Adrenal gland (tissue), 5 donors: ENCODE measurements at regions not wholly inside any gene's neighbourhood (a gene's known extent, or its start where the extent isn't known, plus 50 kb on each side); places are given as distances from the start of the nearest gene placed in this dataset.

Experiments
- POLR2A ChIP-seq, 2 donors: fragments of 450-650 bp; IDR thresholded peaks; one replicate each; pipeline ENCODE4 v1.6.1; 2017; ENCODE audit warnings: antibody characterized with exemption in 2 of 2, mild to moderate bottlenecking in 2 of 2, moderate library complexity in 1 of 2
- TF ChIP-seq, protein P1 (sequence below), 6 experiments: fragments of 450-650 bp in 4 of 6; fragments of 200-600 bp in 2 of 6; sonication (generic) in 1 of 6; IDR thresholded peaks; 1 replicate in 5 of 6; 2 replicates in 1 of 6; pipeline versions ENCODE4 v1.5.1 to v1.8.0; 2016 to 2021; ENCODE audit warnings: antibody characterized with exemption in 6 of 6, mild to moderate bottlenecking in 2 of 6, moderate library complexity in 1 of 6
- donor health status: DM: no; HTN: no; CAD: no.

DNA sequence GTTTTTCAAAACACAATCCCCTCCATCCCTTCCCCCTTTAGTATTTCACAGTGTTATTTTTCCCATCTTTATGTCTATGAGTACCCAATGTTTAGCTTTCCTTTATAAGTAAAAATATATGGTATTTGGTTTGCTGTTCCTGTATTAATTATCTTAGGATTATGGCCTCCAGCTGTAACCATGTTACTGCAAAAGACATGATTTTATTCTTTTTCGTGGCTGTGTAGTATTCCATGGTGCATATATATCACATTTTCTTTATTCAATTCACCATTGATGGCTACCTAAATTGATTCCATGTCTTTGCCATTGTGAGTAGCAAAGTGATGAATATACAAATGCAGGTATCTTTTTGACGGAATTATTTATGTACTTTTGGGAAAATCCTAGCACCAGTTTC, 346.4 kb upstream of the CNTN5 start:
- TF ChIP-seq, protein P1, sequence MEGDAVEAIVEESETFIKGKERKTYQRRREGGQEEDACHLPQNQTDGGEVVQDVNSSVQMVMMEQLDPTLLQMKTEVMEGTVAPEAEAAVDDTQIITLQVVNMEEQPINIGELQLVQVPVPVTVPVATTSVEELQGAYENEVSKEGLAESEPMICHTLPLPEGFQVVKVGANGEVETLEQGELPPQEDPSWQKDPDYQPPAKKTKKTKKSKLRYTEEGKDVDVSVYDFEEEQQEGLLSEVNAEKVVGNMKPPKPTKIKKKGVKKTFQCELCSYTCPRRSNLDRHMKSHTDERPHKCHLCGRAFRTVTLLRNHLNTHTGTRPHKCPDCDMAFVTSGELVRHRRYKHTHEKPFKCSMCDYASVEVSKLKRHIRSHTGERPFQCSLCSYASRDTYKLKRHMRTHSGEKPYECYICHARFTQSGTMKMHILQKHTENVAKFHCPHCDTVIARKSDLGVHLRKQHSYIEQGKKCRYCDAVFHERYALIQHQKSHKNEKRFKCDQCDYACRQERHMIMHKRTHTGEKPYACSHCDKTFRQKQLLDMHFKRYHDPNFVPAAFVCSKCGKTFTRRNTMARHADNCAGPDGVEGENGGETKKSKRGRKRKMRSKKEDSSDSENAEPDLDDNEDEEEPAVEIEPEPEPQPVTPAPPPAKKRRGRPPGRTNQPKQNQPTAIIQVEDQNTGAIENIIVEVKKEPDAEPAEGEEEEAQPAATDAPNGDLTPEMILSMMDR (IDR thresholded peaks at IDR 0.05): no peak
- no peak for TF ChIP-seq POLR2A (IDR thresholded peaks at IDR 0.05)
